Skeletal muscle cell (primary cell): ENCODE measurements at regions not wholly inside any gene's neighbourhood (a gene's known extent, or its start where the extent isn't known, plus 50 kb on each side); places are given as distances from the start of the nearest gene placed in this dataset.
A peak's percentile ranks its signal among the peaks of the same experiment; 100 is the strongest.

ENCODE experiments used
- DNase-seq: peaks from one replicate; pipeline ENCODE4 v3.0.0-alpha.2; 2010; ENCODE audit warnings: low read depth
- H3K4me3 ChIP-seq: 2 replicates; pipeline ENCODE4 v1.5.1; 2011; ENCODE audit warnings: low read depth, mild to moderate bottlenecking, control low read depth, low read length, moderate library complexity

GRCh38 chr5:142445266-142445665, 120.4 kb upstream of the SPRY4 start:
- no peak for DNase-seq
- H3K4me3 ChIP-seq: no peak overlapping the region

- DNase-seq: no peak
- H3K4me3 ChIP-seq: no peak overlapping the region
Measured at GRCh38 chr5:142441616-142442015, 116.8 kb upstream of the SPRY4 start.

- DNase-seq: no peak
- no peak overlapping the region for H3K4me3 ChIP-seq
Measured at GRCh38 chr5:142439207-142439860, 114.5 kb upstream of the SPRY4 start.

GRCh38 chr5:142438573-142438972, 113.8 kb upstream of the SPRY4 start:
- H3K4me3 ChIP-seq: no peak overlapping the region
- no peak for DNase-seq

GRCh38 chr5:142437563-142437962, 112.7 kb upstream of the SPRY4 start:
- H3K4me3 ChIP-seq: no peak overlapping the region
- no peak for DNase-seq

- DNase-seq: no peak
- no peak overlapping the region for H3K4me3 ChIP-seq
Measured at GRCh38 chr5:142435410-142436115, 110.7 kb upstream of the SPRY4 start.

GRCh38 chr5:142434322-142434612, 109.4 kb upstream of the SPRY4 start:
- DNase-seq: no peak
- no peak overlapping the region for H3K4me3 ChIP-seq

- H3K4me3 ChIP-seq: no peak overlapping the region
- no peak for DNase-seq
Measured at GRCh38 chr5:142433526-142434321, 108.9 kb upstream of the SPRY4 start.

GRCh38 chr5:142432961-142433360, 108.1 kb upstream of the SPRY4 start:
- DNase-seq: no peak
- no peak overlapping the region for H3K4me3 ChIP-seq

- no peak overlapping the region for H3K4me3 ChIP-seq
- DNase-seq: no peak
Measured at GRCh38 chr5:142432369-142432863, 107.6 kb upstream of the SPRY4 start.

- H3K4me3 ChIP-seq: no peak overlapping the region
- no peak for DNase-seq
Measured at GRCh38 chr5:142428773-142429473, 104.1 kb upstream of the SPRY4 start.

GRCh38 chr5:142428036-142428772, 103.4 kb upstream of the SPRY4 start:
- no peak overlapping the region for H3K4me3 ChIP-seq
- no peak for DNase-seq

- H3K4me3 ChIP-seq: no peak overlapping the region
- DNase-seq: no peak
Measured at GRCh38 chr5:142427529-142427928, 102.7 kb upstream of the SPRY4 start.

- no peak overlapping the region for H3K4me3 ChIP-seq
- DNase-seq: peak; percentile 77
Measured at GRCh38 chr5:142427015-142427364, 102.2 kb upstream of the SPRY4 start.

- no peak for DNase-seq
- no peak overlapping the region for H3K4me3 ChIP-seq
Measured at GRCh38 chr5:142426129-142427014, 101.6 kb upstream of the SPRY4 start.

GRCh38 chr5:142425286-142426065, 100.7 kb upstream of the SPRY4 start:
- no peak overlapping the region for H3K4me3 ChIP-seq
- DNase-seq: peak; percentile 59

GRCh38 chr5:142422429-142422828, 97.6 kb upstream of the SPRY4 start:
- no peak overlapping the region for H3K4me3 ChIP-seq
- no peak for DNase-seq
